Esophagus squamous epithelium (tissue), 5 donors: ENCODE measurements at regions not wholly inside any gene's neighbourhood (a gene's known extent, or its start where the extent isn't known, plus 50 kb on each side); places are given as distances from the start of the nearest gene placed in this dataset.
"Not testable (repeated sequence)": the region's sequence is repeated elsewhere in the genome, so short reads cannot be mapped to it uniquely, and the experiment has no call there.

Experiments
- DNase-seq: peaks from one replicate; lab custom pipeline; 2025; lab: John Stamatoyannopoulos, UW
- H3K27ac ChIP-seq, 4 donors: fragments of 200-600 bp; sonication (generic); one replicate each; pipeline ENCODE4 v1.5.1; 2016 to 2019; ENCODE audit warnings: mild to moderate bottlenecking in 1 of 4
- H3K27me3 ChIP-seq, 4 donors: fragments of 200-600 bp; sonication (generic); 1 replicate in 3 of 4; 2 replicates in 1 of 4; pipeline versions ENCODE4 v1.5.1 to v1.6.0; 2017 to 2021; ENCODE audit warnings: antibody characterized with exemption in 1 of 4
- H3K36me3 ChIP-seq, 3 donors: fragments of 200-600 bp; sonication (generic); one replicate each; pipeline ENCODE4 v1.5.1; 2016 to 2019
- H3K4me1 ChIP-seq, 3 donors: fragments of 200-600 bp; sonication (generic); one replicate each; pipeline ENCODE4 v1.5.1; 2017 to 2019
- H3K4me3 ChIP-seq, 4 donors: fragments of 200-600 bp; sonication (generic); 1 replicate in 3 of 4; 2 replicates in 1 of 4; pipeline ENCODE4 v1.5.1; 2016 to 2019; ENCODE audit warnings: mild to moderate bottlenecking in 2 of 4, moderate library complexity in 1 of 4
- H3K9me3 ChIP-seq, 3 donors: fragments of 200-600 bp; sonication (generic); one replicate each; pipeline ENCODE4 v1.5.1; 2016 to 2019
- CTCF ChIP-seq, 6 experiments: fragments of 450-650 bp in 4 of 6; fragments of 200-600 bp in 2 of 6; sonication (generic) in 2 of 6; IDR thresholded peaks; one replicate each; pipeline ENCODE4 v1.5.1; 2016 to 2019; ENCODE audit warnings: antibody characterized with exemption in 6 of 6, mild to moderate bottlenecking in 4 of 6, moderate library complexity in 4 of 6
- POLR2A ChIP-seq, 4 donors: fragments of 450-650 bp; IDR thresholded peaks; one replicate each; pipeline ENCODE4 v1.6.1; 2017; ENCODE audit warnings: antibody characterized with exemption in 4 of 4, mild to moderate bottlenecking in 4 of 4, moderate library complexity in 3 of 4
- WGBS, 2 donors: methylation state at CpG; one replicate each; pipeline ENCODE4 v1.1.5; 2018; 5-methylcytosine and 5-hydroxymethylcytosine counted together
- intact Hi-C: fragments of 100-400 bp; cut with DNase I; formaldehyde crosslinking; loops from one replicate; pipeline ENCODE4 v1.15.0; 2022
- donor health status: DM: yes; HTN: yes; CAD: no.

DNA sequence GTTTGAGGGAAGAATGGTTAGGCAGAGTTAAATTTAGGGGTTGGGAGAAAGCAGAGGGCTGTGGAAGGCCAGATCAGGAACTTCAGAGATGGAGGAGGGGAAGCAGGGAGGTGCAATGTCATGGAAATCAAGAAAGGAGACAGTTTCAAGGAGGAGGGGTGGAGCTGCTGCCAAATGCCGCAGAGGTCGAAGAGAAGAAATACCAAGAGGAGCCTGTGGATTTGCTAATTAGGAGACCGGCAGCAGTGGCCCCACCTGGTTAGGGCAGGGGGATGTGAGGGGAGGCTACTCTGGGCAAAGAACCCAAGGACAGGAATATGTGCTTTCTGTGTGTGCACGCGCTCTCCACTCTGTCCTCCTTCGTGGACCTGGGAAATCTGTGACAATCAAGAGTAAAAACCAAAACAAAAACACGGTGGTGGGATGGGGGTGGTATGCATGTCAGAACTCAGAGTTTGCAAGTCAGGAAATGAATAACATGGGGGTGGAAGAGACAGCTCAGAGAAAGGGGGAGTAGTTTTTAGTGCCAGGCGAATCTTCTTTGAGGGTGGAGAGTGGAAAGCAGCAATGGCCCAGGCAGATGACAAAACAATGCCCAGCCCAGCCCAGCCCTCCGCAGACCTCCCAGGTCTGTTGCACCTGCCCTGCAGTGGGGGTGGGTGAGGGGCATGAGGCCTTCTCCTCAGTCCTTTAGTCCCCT is 102.9 kb upstream of the PAX2 start:
- Histone ChIP-seq H3K27me3 (peaks cover 0 to 100% (median 0%) of the 10 kb centered on the region in 4 donors), H3K4me1 (no peaks in the 10 kb centered on the region), H3K9me3 (no peaks in the 10 kb centered on the region), H3K4me3 (no peak overlapping the region), H3K27ac (no peak overlapping the region), H3K36me3 (no peaks in the 10 kb centered on the region)
- intact Hi-C loops: no loop called here
- TF ChIP-seq POLR2A (IDR thresholded peaks at IDR 0.05): no peak
- TF ChIP-seq CTCF (IDR thresholded peaks at IDR 0.05): no peak
- DNase-seq: no peak
- 20% methylated on average over 9 of the region's 9 CpGs for WGBS, 2 donors

GRCh38 chr10:100645091-100645490 is 100.3 kb upstream of the PAX2 start:
- H3K4me1 ChIP-seq: no peaks in the 10 kb centered on the region
- no peak for TF ChIP-seq POLR2A (IDR thresholded peaks at IDR 0.05)
- TF ChIP-seq CTCF (IDR thresholded peaks at IDR 0.05): no peak
- no peaks in the 10 kb centered on the region for H3K9me3 ChIP-seq
- intact Hi-C loops: no loop called here
- H3K36me3 ChIP-seq: no peaks in the 10 kb centered on the region
- peaks cover 0 to 97% (median 0%) of the 10 kb centered on the region in 4 donors for H3K27me3 ChIP-seq
- WGBS, 2 donors: 48 to 49% methylated on average over 5 of the region's 5 CpGs
- no peak overlapping the region for H3K4me3 ChIP-seq
- H3K27ac ChIP-seq: no peak overlapping the region
- DNase-seq: no peak

- intact Hi-C loops: no loop called here
- no peak overlapping the region for H3K27ac ChIP-seq
- peaks cover 0 to 97% (median 0%) of the 10 kb centered on the region in 4 donors for H3K27me3 ChIP-seq
- H3K4me3 ChIP-seq: no peak overlapping the region
- no peaks in the 10 kb centered on the region for H3K4me1 ChIP-seq
- 33 to 34% methylated on average over 12 of the region's 12 CpGs for WGBS, 2 donors
- H3K36me3 ChIP-seq: no peaks in the 10 kb centered on the region
- no peak for DNase-seq
- no peaks in the 10 kb centered on the region for H3K9me3 ChIP-seq
- TF ChIP-seq POLR2A (IDR thresholded peaks at IDR 0.05): no peak
- TF ChIP-seq CTCF (IDR thresholded peaks at IDR 0.05): no peak
These were observed 99.6 kb upstream of the PAX2 start for GRCh38 chr10:100645613-100646392.

DNA sequence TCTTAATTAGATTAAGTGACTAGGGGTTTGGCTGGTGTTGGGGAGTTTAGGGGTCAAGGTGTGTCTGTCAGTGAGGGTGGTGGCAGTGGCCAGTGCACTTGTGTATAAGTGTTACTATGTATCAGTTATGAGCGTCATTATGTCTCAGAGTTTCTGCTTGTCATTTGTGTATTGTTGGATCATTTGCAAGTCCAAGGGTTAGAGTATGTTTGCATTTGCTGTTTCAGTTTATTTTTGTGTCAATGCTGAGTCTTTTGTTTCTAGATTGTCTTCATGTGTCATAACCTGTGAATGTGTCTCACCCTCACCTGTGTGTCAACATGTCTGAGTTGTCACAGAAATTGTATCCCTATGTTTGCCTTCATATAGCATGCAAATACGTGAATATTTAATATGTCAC is 97.5 kb upstream of the PAX2 start:
- WGBS, 2 donors: 66 to 71% methylated on average over 2 of the region's 2 CpGs
- intact Hi-C loops: no loop called here
- Histone ChIP-seq H3K9me3 (no peaks in the 10 kb centered on the region), H3K4me1 (no peaks in the 10 kb centered on the region), H3K27me3 (peaks cover 0 to 91% (median 6%) of the 10 kb centered on the region in 4 donors), H3K27ac (no peak overlapping the region), H3K36me3 (no peaks in the 10 kb centered on the region), H3K4me3 (no peak overlapping the region)
- no peak for TF ChIP-seq CTCF (IDR thresholded peaks at IDR 0.05)
- TF ChIP-seq POLR2A (IDR thresholded peaks at IDR 0.05): no peak
- no peak for DNase-seq

DNA sequence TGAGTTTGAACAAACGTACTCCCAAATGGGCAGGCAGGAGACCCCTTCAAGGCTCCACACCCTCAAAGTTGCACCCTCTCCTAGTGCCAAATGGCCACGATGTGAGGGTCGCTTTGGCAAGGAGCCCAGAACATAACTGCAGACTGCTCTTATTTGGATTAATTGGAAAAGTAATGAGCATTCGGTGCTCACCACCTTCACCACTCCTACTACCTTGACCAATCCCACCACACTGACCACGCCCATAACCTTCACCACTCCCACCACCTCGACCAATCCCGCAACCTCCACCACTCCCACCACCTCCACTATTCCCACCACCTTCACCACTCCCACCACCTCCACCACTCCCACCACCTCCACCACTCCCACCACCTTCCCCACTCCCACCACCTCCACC is 94.7 kb upstream of the PAX2 start:
- DNase-seq: no peak
- Histone ChIP-seq H3K36me3 (no peaks in the 10 kb centered on the region), H3K9me3 (no peaks in the 10 kb centered on the region), H3K27ac (no peak overlapping the region), H3K4me3 (no peak overlapping the region), H3K4me1 (peaks cover 9 to 22% (median 15%) of the 10 kb centered on the region in 3 donors), H3K27me3 (peaks cover 14 to 91% (median 22%) of the 10 kb centered on the region in 4 donors)
- intact Hi-C loops: no loop called here
- TF ChIP-seq CTCF (IDR thresholded peaks at IDR 0.05) (no peak), POLR2A (IDR thresholded peaks at IDR 0.05) (no peak)
- 78 to 83% methylated on average over 6 to 7 of the region's 7 CpGs for WGBS, 2 donors

- WGBS, 2 donors: 86 to 88% methylated on average over 2 of the region's 3 CpGs
- H3K9me3 ChIP-seq, intact Hi-C loops, H3K36me3 ChIP-seq, H3K27ac ChIP-seq, H3K4me3 ChIP-seq, DNase-seq: not testable (repeated sequence)
- H3K4me1 ChIP-seq: peaks cover 13 to 27% (median 19%) of the 10 kb centered on the region in 3 donors
- peaks cover 14 to 91% (median 26%) of the 10 kb centered on the region in 4 donors for H3K27me3 ChIP-seq
These were observed 94.3 kb upstream of the PAX2 start for GRCh38 chr10:100651099-100651498.
